Right lobe of liver (tissue), 6 donors: ENCODE measurements at regions not wholly inside any gene's neighbourhood (a gene's known extent, or its start where the extent isn't known, plus 50 kb on each side); places are given as distances from the start of the nearest gene placed in this dataset.

Experiments
- ATAC-seq, 4 donors: fragments of 200-7000 bp; cut with Tn5 transposase; one replicate each; pipeline ENCODE4 v1.9.1; 2020; ENCODE audit warnings: mild to moderate bottlenecking in 4 of 4, moderate library complexity in 4 of 4
- DNase-seq, 3 donors: peaks; one replicate each; pipeline ENCODE4 v3.0.0-alpha.2; 2020
- H3K27ac ChIP-seq, 3 donors: fragments of 200-600 bp; one replicate each; pipeline ENCODE4 v1.8.0; 2022
- H3K27me3 ChIP-seq, 2 donors: fragments of 200-600 bp; one replicate each; pipeline ENCODE4 v1.8.0; 2022
- H3K36me3 ChIP-seq, 4 donors: fragments of 200-600 bp; sonication (generic) in 1 of 4; one replicate each; pipeline versions ENCODE4 v1.5.1 to v1.8.0; 2017 to 2022; ENCODE audit warnings: control low read depth in 1 of 4
- H3K4me1 ChIP-seq, 4 donors: fragments of 200-600 bp; sonication (generic) in 1 of 4; one replicate each; pipeline versions ENCODE4 v1.5.1 to v1.8.0; 2017 to 2022; ENCODE audit warnings: control low read depth in 1 of 4
- H3K4me3 ChIP-seq, 3 donors: fragments of 200-600 bp; one replicate each; pipeline ENCODE4 v1.8.0; 2022
- H3K9me3 ChIP-seq, 4 donors: fragments of 200-600 bp; sonication (generic) in 1 of 4; one replicate each; pipeline versions ENCODE4 v1.5.1 to v1.8.0; 2017 to 2022; ENCODE audit warnings: control low read depth in 1 of 4
- POLR2A ChIP-seq: fragments of 450-650 bp; IDR thresholded peaks from one replicate; pipeline ENCODE4 v1.6.1; 2017; ENCODE audit warnings: antibody characterized with exemption, mild to moderate bottlenecking
- WGBS: methylation state at CpG from one replicate; pipeline ENCODE4 v1.1.6; 2018; ENCODE audit warnings: low coverage, low lambda C conversion rate; ENCODE audit not compliant: insufficient coverage; ENCODE audit errors: missing lambda C conversion rate; 5-methylcytosine and 5-hydroxymethylcytosine counted together
- intact Hi-C, 2 donors: fragments of 100-400 bp; cut with DNase I; formaldehyde crosslinking; loops; one replicate each; pipeline versions ENCODE4 v1.11.2 to v1.14.1; 2022
- TF ChIP-seq, protein P1 (sequence below), 4 donors: fragments of 200-600 bp in 3 of 4; fragments of 450-650 bp in 1 of 4; IDR thresholded peaks; one replicate each; pipeline versions ENCODE4 v1.5.1 to v1.8.0; 2016 to 2022; ENCODE audit warnings: antibody characterized with exemption in 4 of 4, mild to moderate bottlenecking in 2 of 4
- donor health status: DM: no; HTN: yes; CAD: no.
- donor health status: DM: no; HTN: no; CAD: no.
- donor health status: DM: no; HTN: no; CAD: no.
- donor health status: DM: no; HTN: yes; CAD: no.
- donor health status: DM: no; HTN: yes; CAD: no.

DNA sequence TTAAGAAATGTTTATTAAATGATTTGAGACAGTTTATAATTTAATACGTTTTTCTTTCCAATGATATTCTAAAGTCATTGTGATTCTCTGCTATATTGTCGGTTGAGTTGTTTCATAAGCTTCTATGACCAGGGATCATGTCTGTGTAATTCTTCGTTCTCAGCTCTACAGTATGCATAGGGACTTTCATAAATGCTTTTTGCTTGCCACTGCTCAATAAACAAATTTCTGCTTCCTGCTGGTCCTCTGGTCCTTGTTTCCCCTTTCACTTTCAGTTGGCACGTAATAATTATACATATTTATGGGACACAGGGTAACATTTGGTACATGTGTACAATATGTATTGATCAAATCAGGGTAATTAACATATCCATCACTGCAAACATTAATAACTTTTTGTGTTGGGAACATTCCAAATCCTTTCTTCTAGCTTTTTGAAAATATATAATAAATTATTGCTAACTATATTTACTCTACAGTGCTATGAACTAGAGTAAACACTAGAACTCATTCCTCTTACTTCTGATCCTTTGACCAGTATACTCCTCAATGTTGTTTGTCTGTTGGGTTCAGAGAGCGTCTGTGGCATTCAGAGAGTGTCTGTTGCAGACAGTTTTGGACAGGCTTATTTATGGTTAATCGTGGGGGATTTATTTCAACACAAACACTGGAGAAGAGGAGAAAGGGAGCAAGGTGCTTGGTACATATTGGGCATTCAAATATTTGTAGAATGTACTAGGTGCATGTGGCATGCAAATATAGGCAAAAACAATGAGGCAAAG is 68.3 kb upstream of the SPANXB1 start:
- H3K4me1 ChIP-seq, result peaks cover 0 to 5% (median 2%) of the 10 kb centered on the region in 4 donors
- no peak overlapping the region for H3K27ac ChIP-seq
- no peaks in the 10 kb centered on the region for H3K9me3 ChIP-seq
- H3K27me3 ChIP-seq, result peaks cover 0 to 3% of the 10 kb centered on the region in 2 donors
- whole genome bisulfite sequencing, result 37% methylated on average over 6 of the region's 6 CpGs
- no peaks in the 10 kb centered on the region for H3K36me3 ChIP-seq
- peak in 1 of 4 donors; percentile 55 for ATAC-seq
- intact Hi-C loops, result no loop called here
- TF ChIP-seq, protein P1, sequence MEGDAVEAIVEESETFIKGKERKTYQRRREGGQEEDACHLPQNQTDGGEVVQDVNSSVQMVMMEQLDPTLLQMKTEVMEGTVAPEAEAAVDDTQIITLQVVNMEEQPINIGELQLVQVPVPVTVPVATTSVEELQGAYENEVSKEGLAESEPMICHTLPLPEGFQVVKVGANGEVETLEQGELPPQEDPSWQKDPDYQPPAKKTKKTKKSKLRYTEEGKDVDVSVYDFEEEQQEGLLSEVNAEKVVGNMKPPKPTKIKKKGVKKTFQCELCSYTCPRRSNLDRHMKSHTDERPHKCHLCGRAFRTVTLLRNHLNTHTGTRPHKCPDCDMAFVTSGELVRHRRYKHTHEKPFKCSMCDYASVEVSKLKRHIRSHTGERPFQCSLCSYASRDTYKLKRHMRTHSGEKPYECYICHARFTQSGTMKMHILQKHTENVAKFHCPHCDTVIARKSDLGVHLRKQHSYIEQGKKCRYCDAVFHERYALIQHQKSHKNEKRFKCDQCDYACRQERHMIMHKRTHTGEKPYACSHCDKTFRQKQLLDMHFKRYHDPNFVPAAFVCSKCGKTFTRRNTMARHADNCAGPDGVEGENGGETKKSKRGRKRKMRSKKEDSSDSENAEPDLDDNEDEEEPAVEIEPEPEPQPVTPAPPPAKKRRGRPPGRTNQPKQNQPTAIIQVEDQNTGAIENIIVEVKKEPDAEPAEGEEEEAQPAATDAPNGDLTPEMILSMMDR (IDR thresholded peaks at IDR 0.05), result no peak
- TF ChIP-seq POLR2A, result no peak
- DNase-seq, result no peak
- no peak overlapping the region for H3K4me3 ChIP-seq

DNA sequence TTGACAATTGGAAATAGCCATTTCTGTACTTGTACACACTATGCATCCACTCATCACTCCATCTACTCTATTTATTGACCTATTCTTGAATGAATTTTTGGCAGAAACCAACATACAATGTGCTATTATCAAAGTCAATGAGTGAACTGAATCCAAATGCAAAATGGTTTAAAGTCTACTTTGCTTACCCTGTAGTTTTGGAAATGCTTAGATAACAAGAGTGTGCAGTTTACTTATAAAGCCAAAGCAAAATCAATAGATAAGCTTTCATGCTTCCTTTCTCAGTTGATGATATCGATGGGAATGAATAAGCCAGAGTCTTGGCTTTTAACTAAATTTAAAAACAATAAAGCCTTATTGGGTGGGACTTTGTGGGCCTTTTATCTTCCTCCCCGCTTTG is 58.9 kb upstream of the SPANXB1 start:
- TF ChIP-seq, protein P1 (IDR thresholded peaks at IDR 0.05), result no peak
- TF ChIP-seq POLR2A, result no peak
- WGBS, result 32% methylated on average over 2 of the region's 2 CpGs
- Histone ChIP-seq H3K4me3 (no peak overlapping the region), H3K9me3 (no peaks in the 10 kb centered on the region), H3K4me1 (peaks cover 0 to 19% (median 0%) of the 10 kb centered on the region in 4 donors), H3K27ac (no peak overlapping the region), H3K36me3 (no peaks in the 10 kb centered on the region), H3K27me3 (no peaks in the 10 kb centered on the region)
- ATAC-seq (peak; percentile 45 to 75 (median 50)), DNase-seq (no peak)
- intact Hi-C loops, result no loop called here

DNA sequence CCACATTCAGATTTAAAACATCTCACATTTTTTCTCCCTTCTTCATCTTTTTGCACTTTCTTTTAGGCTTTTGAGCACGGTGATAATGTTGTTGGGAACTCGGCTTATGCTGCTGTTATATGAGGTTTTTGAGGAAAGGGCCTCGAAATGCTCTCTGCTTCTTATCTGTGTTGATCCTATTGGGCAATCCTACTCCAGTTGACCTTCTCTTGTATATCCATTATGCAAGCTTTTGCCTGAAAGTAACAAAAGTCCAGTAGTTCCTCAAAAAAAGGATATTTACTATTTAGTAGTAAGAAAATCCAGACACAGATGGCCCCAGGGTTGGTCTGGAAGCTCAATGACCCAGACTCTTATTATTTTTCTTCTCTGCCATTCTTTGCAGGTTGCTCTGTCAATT is 57.7 kb upstream of the SPANXB1 start:
- WGBS, result 35% methylated on average over 3 of the region's 3 CpGs
- ATAC-seq, result peak; percentile 79 to 91 (median 82)
- DNase-seq, result no peak

DNA sequence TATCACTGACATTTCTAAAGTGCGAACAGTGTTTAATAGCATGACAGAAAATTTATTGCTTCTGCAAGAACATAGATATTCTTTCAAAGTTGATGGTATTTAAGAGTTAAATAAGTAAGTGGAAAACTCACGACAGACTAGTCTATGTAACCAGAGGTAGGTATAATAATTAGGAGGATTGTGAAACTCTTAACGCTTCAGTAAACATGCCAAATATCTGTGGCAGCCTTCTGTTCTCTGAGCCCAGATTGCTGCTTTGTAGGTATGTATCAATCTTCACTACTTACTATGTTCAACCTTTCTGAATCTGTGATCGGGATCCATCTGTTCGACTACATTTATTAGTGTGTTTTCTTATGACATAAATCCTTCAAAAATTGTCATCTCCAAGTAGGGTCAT is 53.6 kb upstream of the SPANXB1 start:
- TF ChIP-seq POLR2A, result no peak
- TF ChIP-seq, protein P1 (IDR thresholded peaks at IDR 0.05), result no peak
- intact Hi-C loops, result no loop called here
- Histone ChIP-seq H3K27me3 (no peaks in the 10 kb centered on the region), H3K27ac (no peak overlapping the region), H3K4me1 (peaks cover 0 to 12% (median 0%) of the 10 kb centered on the region in 4 donors), H3K36me3 (no peaks in the 10 kb centered on the region), H3K9me3 (no peaks in the 10 kb centered on the region), H3K4me3 (no peak overlapping the region)
- WGBS, result 41% methylated on average over 5 of the region's 5 CpGs
- DNase-seq, result no peak
- peak in 3 of 4 donors; percentile 52 to 60 (median 55) for ATAC-seq

More for the DNA sequence above, 57.7 kb upstream of the SPANXB1 start:
- H3K9me3 ChIP-seq, result no peaks in the 10 kb centered on the region
- no peaks in the 10 kb centered on the region for H3K36me3 ChIP-seq
- intact Hi-C loops, result no loop called here
- no peak overlapping the region for H3K27ac ChIP-seq
- TF ChIP-seq, protein P1 (IDR thresholded peaks at IDR 0.05), result no peak
- TF ChIP-seq POLR2A, result no peak
- H3K4me1 ChIP-seq, result peaks cover 0 to 19% (median 0%) of the 10 kb centered on the region in 4 donors
- H3K4me3 ChIP-seq, result no peak overlapping the region
- no peaks in the 10 kb centered on the region for H3K27me3 ChIP-seq
